HEK293 (cell line): ENCODE measurements at regions not wholly inside any gene's neighbourhood (a gene's known extent, or its start where the extent isn't known, plus 50 kb on each side); places are given as distances from the start of the nearest gene placed in this dataset.
A peak's percentile ranks its signal among the peaks of the same experiment; 100 is the strongest.

Experiments used
- CTCF ChIA-PET: fragments of 350-600 bp; formaldehyde crosslinking; extraction: SDS; loops from one replicate; lab custom pipeline; 2021; ENCODE audit warnings: antibody characterized with exemption; lab: Yijun Ruan, JAX
- POLR2A ChIA-PET: fragments of 300-600 bp; formaldehyde crosslinking; extraction: SDS; loops from one replicate; lab custom pipeline; 2020; ENCODE audit warnings: antibody characterized with exemption, inconsistent platforms; lab: Yijun Ruan, JAX
- H3K27ac ChIP-seq: fragments of 200-500 bp; sonication (Bioruptor generic); 2 replicates; pipeline ENCODE4 v1.5.1; 2014; ENCODE audit warnings: low read depth, low read length, control low read depth, inconsistent platforms; ENCODE audit errors: extremely low read depth
- H3K36me3 ChIP-seq, 2 experiments: fragments of 200-500 bp in 1 of 2; sonication (Bioruptor generic) in 1 of 2; 1 replicate in 1 of 2; 2 replicates in 1 of 2; pipeline ENCODE4 v1.5.1; 2014 to 2017; ENCODE audit warnings: inconsistent platforms in 2 of 2, low read length in 2 of 2; ENCODE audit not compliant: control insufficient read depth in 2 of 2, insufficient read depth in 1 of 2
- H3K4me1 ChIP-seq: fragments of 200-500 bp; sonication (Bioruptor generic); 2 replicates; pipeline ENCODE4 v1.5.1; 2014; ENCODE audit warnings: mild to moderate bottlenecking, low read length, inconsistent platforms; ENCODE audit not compliant: control insufficient read depth, insufficient read depth
- H3K4me3 ChIP-seq: 2 replicates; pipeline ENCODE4 v1.5.1; 2011; ENCODE audit warnings: low read depth, mild to moderate bottlenecking, control low read depth, low read length, moderate library complexity
- H3K9me3 ChIP-seq: fragments of 200-500 bp; sonication (Bioruptor generic); 2 replicates; pipeline ENCODE4 v1.5.1; 2014; ENCODE audit warnings: low read depth, low read length, inconsistent platforms; ENCODE audit not compliant: control insufficient read depth, insufficient read depth
- GLIS2 ChIP-seq: fragments of 450-650 bp; formaldehyde crosslinking; IDR thresholded peaks from 2 replicates; pipeline ENCODE4 v1.5.1; 2016; ENCODE audit warnings: missing biosample characterization, missing genetic modification characterization
- KLF1 ChIP-seq: fragments of 450-650 bp; formaldehyde crosslinking; IDR thresholded peaks from 2 replicates; pipeline ENCODE4 v1.5.1; 2016; ENCODE audit warnings: missing biosample characterization, missing genetic modification characterization
- MEIS1 ChIP-seq: sonication (generic); formaldehyde crosslinking; IDR thresholded peaks from 2 replicates; pipeline ENCODE4 v1.8.1; 2022; ENCODE audit warnings: missing genetic modification reagents, mild to moderate bottlenecking, borderline replicate concordance
- PRDM1 ChIP-seq: fragments of 450-650 bp; formaldehyde crosslinking; IDR thresholded peaks from 2 replicates; pipeline ENCODE4; 2016; ENCODE audit warnings: missing biosample characterization, missing genetic modification characterization
- REPIN1 ChIP-seq: fragments of 450-650 bp; formaldehyde crosslinking; IDR thresholded peaks from 2 replicates; pipeline ENCODE4 v1.5.1; 2017; ENCODE audit warnings: missing biosample characterization, missing genetic modification characterization, low read depth
- SALL2 ChIP-seq: fragments of 450-650 bp; formaldehyde crosslinking; IDR thresholded peaks from 2 replicates; pipeline ENCODE4 v1.5.0; 2017; ENCODE audit warnings: missing biosample characterization, mild to moderate bottlenecking, missing genetic modification characterization, borderline replicate concordance
- YY2 ChIP-seq: fragments of 450-650 bp; formaldehyde crosslinking; IDR thresholded peaks from 2 replicates; pipeline ENCODE4 v1.5.1; 2016; ENCODE audit warnings: missing biosample characterization, missing genetic modification characterization
- ZNF138 ChIP-seq: fragments of 450-650 bp; formaldehyde crosslinking; IDR thresholded peaks from 2 replicates; pipeline ENCODE4 v1.5.1; 2016; ENCODE audit warnings: missing biosample characterization, missing genetic modification characterization, borderline replicate concordance
- ZNF175 ChIP-seq: fragments of 450-650 bp; formaldehyde crosslinking; IDR thresholded peaks from 2 replicates; pipeline ENCODE4 v1.5.1; 2016; ENCODE audit warnings: missing biosample characterization, missing genetic modification characterization
- ZNF239 ChIP-seq: fragments of 450-650 bp; formaldehyde crosslinking; IDR thresholded peaks from 2 replicates; pipeline ENCODE4 v1.5.1; 2016; ENCODE audit warnings: missing biosample characterization, missing genetic modification characterization
- ZNF335 ChIP-seq: fragments of 450-650 bp; formaldehyde crosslinking; conservative IDR thresholded peaks from 2 replicates; pipeline ENCODE4 v1.5.1; 2016; ENCODE audit warnings: missing biosample characterization, missing genetic modification characterization
- ZNF416 ChIP-seq: fragments of 450-650 bp; formaldehyde crosslinking; IDR thresholded peaks from 2 replicates; pipeline ENCODE4 v1.5.1; 2016; ENCODE audit warnings: missing biosample characterization, missing genetic modification characterization
- ZNF423 ChIP-seq: fragments of 450-650 bp; formaldehyde crosslinking; IDR thresholded peaks from 2 replicates; pipeline ENCODE4 v1.5.1; 2016; ENCODE audit warnings: missing biosample characterization, missing genetic modification characterization
- ZNF548 ChIP-seq: fragments of 450-650 bp; formaldehyde crosslinking; IDR thresholded peaks from 2 replicates; pipeline ENCODE4 v1.5.1; 2016; ENCODE audit warnings: missing biosample characterization, missing genetic modification characterization
- ZNF561 ChIP-seq: fragments of 450-650 bp; IDR thresholded peaks from 2 replicates; pipeline ENCODE4 v1.5.1; 2018; ENCODE audit warnings: missing biosample characterization, missing genetic modification characterization, borderline replicate concordance
- ZNF623 ChIP-seq: fragments of 450-650 bp; formaldehyde crosslinking; IDR thresholded peaks from 2 replicates; pipeline ENCODE4 v1.5.1; 2016; ENCODE audit warnings: missing biosample characterization, missing genetic modification characterization
- ZNF701 ChIP-seq: fragments of 450-650 bp; formaldehyde crosslinking; IDR thresholded peaks from 2 replicates; pipeline ENCODE4 v1.5.1; 2016; ENCODE audit warnings: missing biosample characterization, missing genetic modification characterization
- ZNF747 ChIP-seq: fragments of 450-650 bp; formaldehyde crosslinking; IDR thresholded peaks from 2 replicates; pipeline ENCODE4 v1.5.1; 2016; ENCODE audit warnings: missing biosample characterization, missing genetic modification characterization
- ZNF776 ChIP-seq: fragments of 450-650 bp; formaldehyde crosslinking; IDR thresholded peaks from 2 replicates; pipeline ENCODE4 v1.5.0; 2017; ENCODE audit warnings: missing biosample characterization, missing genetic modification characterization, borderline replicate concordance
- ZXDB ChIP-seq: fragments of 450-650 bp; formaldehyde crosslinking; IDR thresholded peaks from 2 replicates; pipeline ENCODE4 v1.5.1; 2016; ENCODE audit warnings: missing biosample characterization, missing genetic modification characterization
- TF ChIP-seq, protein P1 (sequence below): fragments of 450-650 bp; formaldehyde crosslinking; IDR thresholded peaks from 2 replicates; pipeline ENCODE4 v1.5.1; 2016; ENCODE audit warnings: missing biosample characterization, missing genetic modification characterization
- TF ChIP-seq, protein P2 (sequence below): fragments of 450-650 bp; formaldehyde crosslinking; IDR thresholded peaks from 2 replicates; pipeline ENCODE4 v1.5.1; 2017; ENCODE audit warnings: missing biosample characterization, missing genetic modification characterization
- TF ChIP-seq, protein P3 (sequence below): fragments of 450-650 bp; formaldehyde crosslinking; IDR thresholded peaks from 2 replicates; pipeline ENCODE4; 2016; ENCODE audit warnings: missing biosample characterization, missing genetic modification characterization

DNA sequence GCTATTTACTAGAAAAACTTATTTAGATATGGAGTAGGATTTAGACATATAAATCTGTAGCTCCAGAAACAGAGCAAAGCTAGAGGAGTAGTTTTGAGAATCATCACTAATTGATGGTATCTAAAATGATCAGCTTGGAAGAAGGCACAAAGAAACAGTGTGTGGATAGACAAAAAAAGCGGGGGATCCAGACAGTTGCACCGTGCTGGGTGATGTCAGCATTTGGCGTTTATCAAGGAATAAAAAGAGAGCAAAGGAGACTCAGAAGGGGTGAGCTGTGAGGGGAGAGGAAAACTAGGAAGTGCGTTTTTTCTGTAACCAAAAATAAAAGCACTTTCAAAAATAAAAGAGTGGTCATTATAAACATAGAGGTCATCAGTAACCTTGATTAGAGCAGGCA, 90.5 kb upstream of the GPRIN3 start:
- CTCF ChIA-PET, result interaction anchor here (0.7 kb wide), 1 partner anchor 339 kb away, joined by 4 read pairs; no protein-coding TSS in a partner anchor
- TF ChIP-seq ZNF747 (tag by site-specific recombination) (no peak), MEIS1 (CRISPR knock-in tag) (no peak), REPIN1 (tag by site-specific recombination) (no peak), ZNF623 (no peak), ZNF423 (tag by site-specific recombination) (no peak), ZNF416 (no peak), ZNF175 (no peak), ZNF335 (tag by site-specific recombination) (no peak), ZNF548 (tag by site-specific recombination) (no peak), SALL2 (tag by site-specific recombination) (no peak), ZXDB (tag by site-specific recombination) (no peak), ZNF561 (no peak), GLIS2 (no peak), ZNF239 (tag by site-specific recombination) (no peak)
- TF ChIP-seq, protein P1, sequence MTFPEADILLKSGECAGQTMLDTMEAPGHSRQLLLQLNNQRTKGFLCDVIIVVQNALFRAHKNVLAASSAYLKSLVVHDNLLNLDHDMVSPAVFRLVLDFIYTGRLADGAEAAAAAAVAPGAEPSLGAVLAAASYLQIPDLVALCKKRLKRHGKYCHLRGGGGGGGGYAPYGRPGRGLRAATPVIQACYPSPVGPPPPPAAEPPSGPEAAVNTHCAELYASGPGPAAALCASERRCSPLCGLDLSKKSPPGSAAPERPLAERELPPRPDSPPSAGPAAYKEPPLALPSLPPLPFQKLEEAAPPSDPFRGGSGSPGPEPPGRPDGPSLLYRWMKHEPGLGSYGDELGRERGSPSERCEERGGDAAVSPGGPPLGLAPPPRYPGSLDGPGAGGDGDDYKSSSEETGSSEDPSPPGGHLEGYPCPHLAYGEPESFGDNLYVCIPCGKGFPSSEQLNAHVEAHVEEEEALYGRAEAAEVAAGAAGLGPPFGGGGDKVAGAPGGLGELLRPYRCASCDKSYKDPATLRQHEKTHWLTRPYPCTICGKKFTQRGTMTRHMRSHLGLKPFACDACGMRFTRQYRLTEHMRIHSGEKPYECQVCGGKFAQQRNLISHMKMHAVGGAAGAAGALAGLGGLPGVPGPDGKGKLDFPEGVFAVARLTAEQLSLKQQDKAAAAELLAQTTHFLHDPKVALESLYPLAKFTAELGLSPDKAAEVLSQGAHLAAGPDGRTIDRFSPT (tag by site-specific recombination), result no peak
- TF ChIP-seq, protein P2, sequence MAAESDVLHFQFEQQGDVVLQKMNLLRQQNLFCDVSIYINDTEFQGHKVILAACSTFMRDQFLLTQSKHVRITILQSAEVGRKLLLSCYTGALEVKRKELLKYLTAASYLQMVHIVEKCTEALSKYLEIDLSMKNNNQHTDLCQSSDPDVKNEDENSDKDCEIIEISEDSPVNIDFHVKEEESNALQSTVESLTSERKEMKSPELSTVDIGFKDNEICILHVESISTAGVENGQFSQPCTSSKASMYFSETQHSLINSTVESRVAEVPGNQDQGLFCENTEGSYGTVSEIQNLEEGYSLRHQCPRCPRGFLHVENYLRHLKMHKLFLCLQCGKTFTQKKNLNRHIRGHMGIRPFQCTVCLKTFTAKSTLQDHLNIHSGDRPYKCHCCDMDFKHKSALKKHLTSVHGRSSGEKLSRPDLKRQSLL (tag by site-specific recombination), result no peak
- TF ChIP-seq, protein P3, sequence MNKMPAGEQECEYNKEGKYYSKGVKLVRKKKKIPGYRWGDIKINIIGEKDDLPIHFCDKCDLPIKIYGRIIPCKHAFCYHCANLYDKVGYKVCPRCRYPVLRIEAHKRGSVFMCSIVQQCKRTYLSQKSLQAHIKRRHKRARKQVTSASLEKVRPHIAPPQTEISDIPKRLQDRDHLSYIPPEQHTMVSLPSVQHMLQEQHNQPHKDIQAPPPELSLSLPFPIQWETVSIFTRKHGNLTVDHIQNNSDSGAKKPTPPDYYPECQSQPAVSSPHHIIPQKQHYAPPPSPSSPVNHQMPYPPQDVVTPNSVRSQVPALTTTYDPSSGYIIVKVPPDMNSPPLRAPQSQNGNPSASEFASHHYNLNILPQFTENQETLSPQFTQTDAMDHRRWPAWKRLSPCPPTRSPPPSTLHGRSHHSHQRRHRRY (tag by site-specific recombination), result no peak
- POLR2A ChIA-PET, result no interaction called here

DNA sequence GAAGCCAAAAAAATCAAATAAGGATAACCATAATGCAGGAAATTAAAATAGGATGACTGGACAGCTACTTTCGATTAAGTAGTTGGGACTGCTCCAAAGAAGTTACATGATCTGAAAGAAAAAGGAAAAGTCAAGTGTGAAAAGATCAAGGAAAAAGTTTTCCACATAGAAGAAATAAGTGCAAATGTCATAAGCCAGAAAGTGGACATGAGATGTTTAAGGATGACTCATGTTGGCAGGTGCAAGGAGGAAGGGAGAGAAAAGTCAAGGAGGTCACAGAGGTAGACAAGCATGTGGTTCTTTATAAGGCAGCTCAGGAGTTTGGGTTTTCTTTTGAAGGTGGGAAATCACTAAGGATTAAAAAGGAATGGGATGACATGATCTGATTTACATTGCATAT, 89.8 kb upstream of the GPRIN3 start:
- ChIA-PET CTCF (no interaction called here), POLR2A (no interaction called here)
- Histone ChIP-seq H3K4me3 (no peak overlapping the region), H3K9me3 (no peaks in the 10 kb centered on the region), H3K4me1 (no peaks in the 10 kb centered on the region), H3K27ac (no peak overlapping the region), H3K36me3 (no peaks in the 10 kb centered on the region)
- TF ChIP-seq ZNF138 (tag by site-specific recombination) (no peak), ZNF776 (tag by site-specific recombination) (no peak), YY2 (tag by site-specific recombination) (no peak), ZNF701 (no peak), PRDM1 (tag by site-specific recombination) (peak; percentile 51), KLF1 (no peak)

More for the DNA sequence above, 90.5 kb upstream of the GPRIN3 start:
- Histone ChIP-seq H3K9me3 (no peaks in the 10 kb centered on the region), H3K4me1 (no peaks in the 10 kb centered on the region), H3K4me3 (no peak overlapping the region), H3K36me3 (no peaks in the 10 kb centered on the region), H3K27ac (no peak overlapping the region)
